ENCODE measurements at regions not wholly inside any gene's neighbourhood (a gene's known extent, or its start where the extent isn't known, plus 50 kb on each side); places are given as distances from the start of the nearest gene placed in this dataset.

GRCh38 chr13:73146707-73147106 is 87.9 kb downstream of the KLF5 start:
- no peak overlapping the region for H3K4me3 ChIP-seq (ENCODE audit: low read depth, low read length)
- no peaks in the 10 kb centered on the region for H3K27me3 ChIP-seq (ENCODE audit: control insufficient read depth, insufficient read depth, low read length)
- FAIRE-seq (no peak), DNase-seq (ENCODE audit: low read depth) (no peak)
- no peaks in the 10 kb centered on the region for H3K36me3 ChIP-seq (ENCODE audit: control insufficient read depth, insufficient read depth, low read length)
- TF ChIP-seq CTCF (IDR thresholded peaks at IDR 0.05; ENCODE audit: insufficient read depth, low read length, severe bottlenecking), result no peak

- no peaks in the 10 kb centered on the region for H3K36me3 ChIP-seq (ENCODE audit: control insufficient read depth, insufficient read depth, low read length)
- no peak for TF ChIP-seq CTCF (IDR thresholded peaks at IDR 0.05; ENCODE audit: insufficient read depth, low read length, severe bottlenecking)
- FAIRE-seq (no peak), DNase-seq (ENCODE audit: low read depth) (no peak)
- H3K4me3 ChIP-seq (ENCODE audit: low read depth, low read length), result no peak overlapping the region
- H3K27me3 ChIP-seq (ENCODE audit: control insufficient read depth, insufficient read depth, low read length), result no peaks in the 10 kb centered on the region
Observed at GRCh38 chr13:73142071-73142470, 83.3 kb downstream of the KLF5 start.

- TF ChIP-seq CTCF (IDR thresholded peaks at IDR 0.05; ENCODE audit: insufficient read depth, low read length, severe bottlenecking), result no peak
- FAIRE-seq, result no peak
- Histone ChIP-seq H3K27me3 (ENCODE audit: control insufficient read depth, insufficient read depth, low read length) (no peaks in the 10 kb centered on the region), H3K36me3 (ENCODE audit: control insufficient read depth, insufficient read depth, low read length) (no peaks in the 10 kb centered on the region), H3K4me3 (ENCODE audit: low read depth, low read length) (no peak overlapping the region)
- DNase-seq (ENCODE audit: low read depth), result no peak
Observed at GRCh38 chr13:73141292-73141771, 82.5 kb downstream of the KLF5 start.

GRCh38 chr13:73140801-73141200 is 82.0 kb downstream of the KLF5 start:
- DNase-seq (ENCODE audit: low read depth) (no peak), FAIRE-seq (no peak)
- Histone ChIP-seq H3K4me3 (ENCODE audit: low read depth, low read length) (no peak overlapping the region), H3K36me3 (ENCODE audit: control insufficient read depth, insufficient read depth, low read length) (no peaks in the 10 kb centered on the region), H3K27me3 (ENCODE audit: control insufficient read depth, insufficient read depth, low read length) (no peaks in the 10 kb centered on the region)
- TF ChIP-seq CTCF (IDR thresholded peaks at IDR 0.05; ENCODE audit: insufficient read depth, low read length, severe bottlenecking), result no peak

- FAIRE-seq, result no peak
- H3K36me3 ChIP-seq (ENCODE audit: control insufficient read depth, insufficient read depth, low read length), result no peaks in the 10 kb centered on the region
- no peak for TF ChIP-seq CTCF (IDR thresholded peaks at IDR 0.05; ENCODE audit: insufficient read depth, low read length, severe bottlenecking)
- H3K27me3 ChIP-seq (ENCODE audit: control insufficient read depth, insufficient read depth, low read length), result no peaks in the 10 kb centered on the region
- DNase-seq (ENCODE audit: low read depth), result peak; percentile 64
- H3K4me3 ChIP-seq (ENCODE audit: low read depth, low read length), result no peak overlapping the region
Observed at GRCh38 chr13:73138638-73139491, 80.1 kb downstream of the KLF5 start.

GRCh38 chr13:73138276-73138637 is 79.5 kb downstream of the KLF5 start:
- FAIRE-seq (no peak), DNase-seq (ENCODE audit: low read depth) (peak; percentile 63)
- Histone ChIP-seq H3K4me3 (ENCODE audit: low read depth, low read length) (no peak overlapping the region), H3K36me3 (ENCODE audit: control insufficient read depth, insufficient read depth, low read length) (no peaks in the 10 kb centered on the region), H3K27me3 (ENCODE audit: control insufficient read depth, insufficient read depth, low read length) (no peaks in the 10 kb centered on the region)
- no peak for TF ChIP-seq CTCF (IDR thresholded peaks at IDR 0.05; ENCODE audit: insufficient read depth, low read length, severe bottlenecking)
